GM21576 (cell line): ENCODE measurements at regions not wholly inside any gene's neighbourhood (a gene's known extent, or its start where the extent isn't known, plus 50 kb on each side); places are given as distances from the start of the nearest gene placed in this dataset.
"Not testable (repeated sequence)": the region's sequence is repeated elsewhere in the genome, so short reads cannot be mapped to it uniquely, and the experiment has no call there.

Experiments used
- ATAC-seq: cut with Tn5 transposase; IDR thresholded peaks from one replicate; pipeline ENCODE4 v1.9.1; 2021; ENCODE audit warnings: mild to moderate bottlenecking, moderate library complexity; ENCODE audit not compliant: unreplicated experiment

DNA sequence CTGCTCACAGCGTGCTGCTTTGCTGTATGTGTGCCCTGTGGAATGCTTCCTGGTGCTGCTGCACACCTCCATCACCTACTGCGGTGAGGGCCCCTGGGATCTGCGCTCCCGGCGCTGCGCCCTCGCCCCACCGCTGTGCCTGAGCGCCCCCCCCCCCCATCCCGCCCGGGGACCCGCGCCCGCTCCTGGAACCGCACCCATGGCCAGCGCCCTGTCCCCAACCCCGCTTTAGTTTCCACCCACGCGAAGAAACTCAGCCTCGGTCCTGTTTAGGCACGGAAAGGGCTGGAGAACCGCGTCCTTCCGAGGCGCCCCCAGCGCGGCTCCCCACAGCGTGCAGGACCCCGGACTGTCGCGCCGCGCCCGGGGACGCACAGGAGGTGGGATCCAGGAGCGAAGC lies 265.5 kb downstream of the POTEB3 start:
- ATAC-seq: not testable (repeated sequence)

DNA sequence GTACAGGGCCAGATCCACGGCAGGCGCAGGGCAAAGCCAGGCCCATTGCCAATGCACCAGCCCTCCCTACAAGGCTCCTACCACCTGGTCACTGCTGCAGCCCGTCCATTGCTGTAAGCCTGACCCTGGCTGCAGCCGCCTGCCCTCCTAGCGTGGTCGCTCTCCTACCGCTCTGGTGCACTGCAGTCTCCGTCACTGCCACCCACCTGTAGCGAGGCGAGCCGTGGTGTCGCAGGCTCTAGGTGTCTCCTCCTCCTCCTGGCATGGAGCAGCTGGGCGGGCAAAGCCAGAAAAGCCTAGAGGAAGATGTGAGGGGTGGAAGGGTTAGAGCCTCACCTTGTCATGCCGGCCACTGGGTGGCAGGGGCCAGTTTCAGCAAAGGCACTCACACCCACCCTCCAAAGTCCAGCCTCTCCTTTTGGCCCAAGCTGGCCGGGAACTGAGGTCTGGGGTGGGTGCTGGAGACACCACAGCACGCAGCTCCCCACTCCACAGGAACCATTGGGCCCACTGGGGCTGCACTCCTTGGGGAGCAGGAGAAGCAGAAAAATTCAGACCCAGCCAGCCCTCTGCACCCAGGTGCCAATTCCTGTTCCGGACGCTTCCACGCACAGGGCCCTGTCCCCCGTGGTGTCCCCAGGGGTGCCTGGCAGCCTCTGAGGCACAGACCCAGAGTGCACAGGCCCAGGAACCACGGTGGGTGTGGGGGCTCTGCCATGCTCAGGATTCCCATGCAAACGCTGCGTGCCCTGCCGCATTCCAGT lies 285.3 kb upstream of the POTEB2 start:
- not testable (repeated sequence) for ATAC-seq

DNA sequence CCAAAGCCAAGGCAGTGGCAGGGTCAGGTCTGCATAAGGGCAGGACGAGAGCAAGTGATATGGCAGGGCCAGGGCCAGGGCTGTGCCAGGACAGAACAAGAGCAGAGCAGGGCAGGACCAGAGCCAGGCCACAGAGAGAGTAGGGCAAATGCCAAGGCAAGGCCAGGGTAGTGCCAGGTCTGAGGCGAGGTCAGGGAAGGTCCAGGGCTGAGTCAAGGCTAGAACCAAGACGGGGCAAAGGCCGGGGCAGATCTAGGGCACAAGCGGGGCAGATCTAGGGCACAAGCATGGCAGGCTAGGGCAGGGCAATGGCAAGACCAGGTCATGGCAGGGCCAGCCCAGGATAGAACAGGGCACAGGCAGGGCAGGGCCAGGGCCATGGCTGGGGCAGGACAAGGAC lies 282.0 kb upstream of the POTEB2 start:
- ATAC-seq: not testable (repeated sequence)

DNA sequence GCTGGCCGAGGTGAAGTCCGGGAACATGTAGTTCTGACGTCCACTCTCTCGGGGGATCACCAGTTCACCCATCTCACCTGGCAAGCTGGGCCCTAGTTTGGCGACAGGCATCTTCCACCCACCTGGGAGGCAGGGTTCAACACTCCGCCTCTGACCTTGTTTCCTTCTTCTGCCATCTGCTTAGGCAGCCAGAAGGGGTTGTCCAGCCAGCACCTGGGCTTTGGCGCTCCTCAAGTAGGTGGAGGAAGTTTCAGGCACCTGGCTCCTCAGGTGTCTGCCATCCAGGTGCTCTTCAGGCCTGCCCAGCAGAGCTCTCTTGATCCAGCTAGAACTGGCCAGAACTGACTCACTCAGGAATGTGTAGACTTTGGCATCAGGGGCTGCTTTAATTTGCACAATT lies 267.8 kb upstream of the POTEB2 start:
- ATAC-seq: not testable (repeated sequence)

DNA sequence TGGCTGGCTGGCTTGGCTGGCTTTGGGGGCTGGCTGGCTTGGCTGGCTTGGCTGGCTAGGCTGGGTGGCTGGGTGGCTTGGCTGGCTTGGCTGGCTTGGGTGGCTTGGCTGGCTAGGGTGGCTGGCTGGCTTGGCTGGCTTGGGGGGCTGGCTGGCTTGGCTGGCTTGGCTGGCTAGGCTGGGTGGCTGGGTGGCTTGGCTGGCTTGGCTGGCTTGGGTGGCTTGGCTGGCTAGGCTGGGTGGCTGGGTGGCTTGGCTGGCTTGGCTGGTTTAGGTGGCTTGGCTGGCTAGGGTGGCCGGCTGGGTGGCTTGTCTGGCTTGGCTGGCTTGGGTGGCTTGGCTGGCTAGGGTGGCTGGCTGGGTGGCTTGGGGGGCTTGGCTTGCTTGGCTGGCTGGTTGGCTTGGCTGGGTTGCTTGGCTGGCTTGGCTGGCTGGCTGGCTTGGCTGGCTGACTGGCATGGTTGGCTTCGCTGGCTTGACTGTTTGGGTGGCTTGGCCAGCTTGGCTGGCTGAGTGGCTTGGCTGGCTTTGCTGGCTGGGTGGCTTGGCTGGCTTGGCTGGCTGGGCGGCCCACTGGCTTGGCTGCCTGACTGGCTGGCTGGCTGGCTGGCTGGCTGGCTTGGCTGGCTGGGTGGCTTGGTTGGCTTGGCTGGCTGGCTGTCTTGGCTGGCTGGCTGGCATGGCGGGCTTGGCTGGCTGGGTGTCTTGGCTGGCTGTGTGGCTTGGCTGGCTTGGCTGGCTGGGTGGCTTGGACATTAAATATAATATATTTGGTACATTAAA lies 246.3 kb upstream of the POTEB2 start:
- not testable (repeated sequence) for ATAC-seq

DNA sequence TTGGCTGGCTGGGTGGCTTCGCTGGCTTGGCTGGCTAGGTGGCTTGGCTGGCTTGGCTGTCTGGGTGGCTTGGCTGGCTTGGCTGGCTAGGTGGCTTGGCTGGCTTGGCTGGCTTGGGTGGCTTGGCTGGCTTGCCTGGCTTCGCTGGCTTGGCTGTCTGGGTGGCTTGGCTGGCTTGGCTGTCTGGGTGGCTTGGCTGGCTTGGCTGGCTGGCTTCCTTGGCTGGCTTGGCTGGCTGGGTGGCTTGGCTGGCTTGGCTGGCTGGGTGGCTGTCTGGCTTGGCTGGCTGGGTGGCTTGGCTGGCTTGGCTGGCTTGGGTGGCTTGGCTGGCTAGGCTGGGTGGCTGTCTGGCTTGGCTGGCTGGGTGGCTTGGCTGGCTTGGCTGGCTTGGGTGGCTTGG lies 245.7 kb upstream of the POTEB2 start:
- not testable (repeated sequence) for ATAC-seq

DNA sequence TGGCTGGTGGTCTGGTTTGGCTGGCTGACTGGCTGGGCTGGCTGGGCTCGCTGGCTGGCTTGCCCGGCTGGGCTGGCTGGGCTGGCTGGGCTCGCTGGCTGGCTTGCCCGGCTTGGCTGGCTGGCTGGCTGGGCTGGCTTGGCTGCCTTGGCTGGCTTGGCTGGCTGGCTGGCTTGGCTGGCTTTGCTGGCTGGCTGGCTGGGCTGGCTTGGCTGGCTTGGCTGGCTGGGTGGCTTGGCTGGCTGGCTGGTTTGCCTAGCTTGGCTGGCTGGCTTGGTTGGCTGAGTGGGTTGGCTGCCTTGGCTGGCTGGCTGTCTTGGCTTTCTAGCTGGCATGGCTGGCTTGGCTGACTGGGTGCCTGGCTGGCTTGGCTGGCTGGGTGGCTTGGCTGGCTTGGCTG lies 245.1 kb upstream of the POTEB2 start:
- not testable (repeated sequence) for ATAC-seq

DNA sequence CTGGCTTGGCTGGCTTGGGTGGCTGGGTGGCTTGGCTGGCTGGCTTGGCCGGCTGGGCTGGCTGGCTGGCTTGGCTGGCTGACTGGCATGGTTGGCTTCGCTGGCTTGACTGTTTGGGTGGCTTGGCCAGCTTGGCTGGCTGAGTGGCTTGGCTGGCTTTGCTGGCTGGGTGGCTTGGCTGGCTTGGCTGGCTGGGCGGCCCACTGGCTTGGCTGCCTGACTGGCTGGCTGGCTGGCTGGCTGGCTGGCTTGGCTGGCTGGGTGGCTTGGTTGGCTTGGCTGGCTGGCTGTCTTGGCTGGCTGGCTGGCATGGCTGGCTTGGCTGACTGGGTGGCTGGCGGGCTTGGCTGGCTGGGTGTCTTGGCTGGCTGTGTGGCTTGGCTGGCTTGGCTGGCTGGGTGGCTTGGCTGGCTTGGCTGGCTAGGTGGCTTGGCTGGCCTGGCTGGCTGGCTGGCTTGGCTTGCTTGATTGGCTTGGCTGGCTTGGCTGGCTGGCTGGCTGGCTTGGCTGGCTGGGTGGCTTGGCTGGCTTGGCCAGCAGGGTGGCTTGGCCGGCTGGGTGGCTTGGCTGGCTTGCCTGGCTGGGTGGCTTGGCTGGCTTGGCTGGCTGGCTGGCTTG lies 244.2 kb upstream of the POTEB2 start:
- not testable (repeated sequence) for ATAC-seq

DNA sequence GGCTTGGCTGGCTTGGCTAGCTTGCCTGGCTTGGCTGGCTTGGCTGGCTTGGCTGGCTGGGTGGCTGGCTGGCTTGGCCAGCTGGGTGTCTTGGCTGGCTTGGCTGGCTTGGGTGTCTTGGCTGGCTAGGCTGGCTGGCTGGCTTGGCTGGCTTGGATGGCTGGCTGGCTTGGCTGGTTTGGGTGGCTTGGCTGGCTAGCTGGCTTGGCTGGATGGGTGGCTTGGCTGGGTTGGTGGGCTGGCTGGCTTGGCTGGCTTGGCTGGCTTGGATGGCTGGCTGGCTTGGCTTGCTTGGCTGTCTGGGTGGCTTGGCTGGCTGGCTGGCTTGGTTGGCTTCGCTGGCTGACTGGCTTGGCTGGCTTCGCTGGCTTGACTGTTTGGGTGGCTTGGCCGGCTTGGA lies 242.3 kb upstream of the POTEB2 start:
- ATAC-seq: not testable (repeated sequence)

DNA sequence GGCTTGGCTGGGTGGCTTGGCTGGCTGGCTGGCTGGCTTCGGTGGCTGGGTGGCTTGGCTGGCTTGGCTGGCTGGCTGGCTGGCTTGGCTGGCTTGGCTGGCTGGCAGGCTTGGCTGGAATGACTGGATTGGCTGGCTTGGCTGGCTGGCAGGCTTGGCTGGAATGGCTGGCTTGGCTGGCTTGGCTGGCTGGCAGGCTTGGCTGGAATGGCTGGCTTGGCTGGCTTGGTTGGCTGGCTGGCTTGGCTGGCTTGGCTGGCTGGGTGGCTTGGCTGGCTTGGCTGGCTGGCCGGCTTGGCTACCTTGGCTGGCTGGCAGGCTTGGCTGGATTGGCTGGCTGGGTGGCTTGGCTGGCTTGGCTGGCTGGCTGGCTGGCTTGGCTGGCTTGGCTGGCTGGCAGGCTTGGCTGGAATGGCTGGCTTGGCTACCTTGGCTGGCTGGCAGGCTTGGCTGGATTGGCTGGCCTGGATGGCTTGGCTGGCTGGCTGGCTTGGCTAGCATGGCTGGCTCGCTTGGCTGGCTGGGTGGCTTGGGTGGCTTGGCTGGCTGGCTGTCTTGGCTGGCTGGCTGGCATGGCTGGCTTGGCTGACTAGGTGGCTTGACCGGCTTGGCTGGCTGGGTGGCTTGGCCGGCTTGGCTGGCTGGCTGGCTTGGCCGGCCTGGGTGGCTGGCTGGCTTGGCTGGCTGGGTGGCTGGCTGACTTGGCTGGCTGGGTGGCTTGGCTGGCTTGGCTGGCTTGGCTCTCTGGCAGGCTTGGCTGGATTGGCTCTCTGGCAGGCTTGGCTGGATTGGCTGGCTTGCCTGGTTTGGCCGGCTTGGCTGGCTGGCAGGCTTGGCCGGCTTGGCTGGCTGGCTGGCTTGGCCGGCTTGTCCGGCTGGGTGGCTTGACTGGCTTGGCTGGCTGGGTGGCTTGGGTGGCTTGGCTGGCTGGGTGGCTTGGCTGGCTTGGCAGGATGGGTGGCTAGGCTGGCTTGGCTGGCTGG lies 241.6 kb upstream of the POTEB2 start:
- not testable (repeated sequence) for ATAC-seq

DNA sequence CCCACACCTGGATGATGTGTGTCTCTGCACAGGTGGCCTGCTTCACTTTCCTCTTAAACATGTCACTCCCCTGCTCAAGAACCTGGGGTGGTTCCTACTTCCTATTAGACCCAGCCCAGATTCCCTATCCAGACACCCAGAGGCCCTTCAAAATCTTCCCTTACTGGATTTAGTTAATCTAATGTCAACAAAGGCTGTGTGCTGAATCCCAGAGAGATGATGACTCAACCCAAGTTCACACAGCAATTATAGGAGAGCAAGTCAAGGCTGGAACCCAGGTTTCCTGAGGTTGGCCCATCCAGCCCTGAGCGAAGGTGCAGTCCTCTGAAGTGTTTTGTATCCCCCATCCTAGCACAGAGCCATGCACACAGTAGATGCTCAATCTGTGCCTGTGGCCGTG lies 230.5 kb upstream of the POTEB2 start:
- ATAC-seq: not testable (repeated sequence)

DNA sequence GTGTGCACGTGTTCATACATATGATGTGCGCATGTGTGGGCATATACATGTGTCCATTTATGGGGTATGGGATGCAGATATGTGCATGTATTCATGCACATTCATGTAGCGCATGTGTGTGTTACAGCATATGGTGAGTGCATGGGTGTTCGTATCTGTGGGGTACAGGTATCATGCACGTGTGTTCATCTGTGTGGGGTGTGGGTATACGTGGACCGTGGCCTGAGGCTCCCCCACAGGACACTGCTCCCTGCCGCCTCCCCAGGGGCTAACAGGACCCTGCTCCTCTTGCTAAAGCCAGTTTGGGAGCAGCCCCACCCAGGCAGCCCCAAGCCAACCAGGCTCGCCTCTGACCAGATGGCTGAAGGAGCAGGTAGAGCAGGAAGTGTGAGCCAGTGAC lies 213.4 kb upstream of the POTEB2 start:
- not testable (repeated sequence) for ATAC-seq

DNA sequence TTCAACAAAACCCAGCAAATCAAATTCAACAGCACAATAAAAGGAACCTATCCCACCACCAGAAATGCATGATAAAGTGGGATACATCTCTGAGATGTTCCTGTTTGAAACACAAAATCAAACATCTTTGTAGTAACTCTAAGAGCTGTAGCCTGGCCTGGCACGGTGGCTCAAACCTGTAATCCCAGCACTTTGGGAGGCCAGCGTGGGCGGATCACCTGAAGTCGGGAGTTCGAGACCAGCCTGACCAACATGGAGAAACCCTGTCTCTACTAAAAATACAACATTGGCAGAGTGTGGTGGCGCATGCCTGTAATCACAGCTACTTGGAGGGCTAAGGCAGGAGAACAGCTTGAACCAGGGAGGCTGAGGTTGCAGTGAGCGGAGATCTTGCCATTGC lies 202.8 kb upstream of the POTEB2 start:
- not testable (repeated sequence) for ATAC-seq

DNA sequence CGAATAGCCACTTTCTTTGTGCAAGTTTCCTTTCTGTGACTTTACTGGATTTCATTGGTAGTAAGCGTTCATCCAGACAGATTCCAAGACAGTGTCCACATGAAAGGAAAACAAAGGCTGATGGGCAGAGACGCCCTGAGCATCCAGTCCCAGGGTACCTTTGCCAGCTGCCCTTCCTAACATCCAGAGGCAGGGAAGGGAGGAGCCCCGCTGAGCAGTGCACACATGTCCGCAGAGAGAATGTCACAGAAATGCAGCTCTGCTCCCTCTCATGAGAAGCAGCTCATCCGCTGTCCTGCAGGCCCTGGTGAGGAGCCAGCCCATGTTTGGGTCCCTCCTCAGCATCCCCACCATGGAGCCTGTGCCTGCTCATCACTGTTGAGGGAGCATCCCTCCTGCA lies 197.4 kb upstream of the POTEB2 start:
- not testable (repeated sequence) for ATAC-seq

DNA sequence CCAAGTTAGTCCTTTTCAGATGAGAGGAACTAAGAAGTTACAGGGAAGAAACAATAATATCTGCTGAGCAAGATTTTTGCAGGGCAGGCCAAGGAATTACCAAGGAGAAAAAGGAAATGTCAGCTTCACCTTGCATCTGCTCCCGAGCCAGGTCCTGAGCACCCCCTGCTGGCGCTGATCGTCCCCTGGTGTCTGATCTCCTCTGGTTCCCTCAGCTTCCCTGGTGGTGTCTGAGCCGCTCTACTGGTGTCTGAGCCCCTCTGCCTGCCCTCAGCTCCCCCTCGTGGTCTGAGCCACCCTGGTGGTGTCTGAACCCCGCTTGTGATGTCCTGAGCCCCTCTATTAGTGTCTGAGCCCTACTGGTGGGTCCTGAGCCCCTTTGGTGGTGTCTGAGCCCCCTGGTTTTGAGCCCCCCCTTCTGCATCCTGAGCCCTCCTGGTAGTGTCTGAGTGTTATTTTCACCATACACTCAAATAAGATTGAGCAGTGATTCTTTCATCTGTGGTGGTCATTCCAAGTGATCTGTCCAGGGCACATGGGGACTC lies 196.6 kb upstream of the POTEB2 start:
- not testable (repeated sequence) for ATAC-seq

DNA sequence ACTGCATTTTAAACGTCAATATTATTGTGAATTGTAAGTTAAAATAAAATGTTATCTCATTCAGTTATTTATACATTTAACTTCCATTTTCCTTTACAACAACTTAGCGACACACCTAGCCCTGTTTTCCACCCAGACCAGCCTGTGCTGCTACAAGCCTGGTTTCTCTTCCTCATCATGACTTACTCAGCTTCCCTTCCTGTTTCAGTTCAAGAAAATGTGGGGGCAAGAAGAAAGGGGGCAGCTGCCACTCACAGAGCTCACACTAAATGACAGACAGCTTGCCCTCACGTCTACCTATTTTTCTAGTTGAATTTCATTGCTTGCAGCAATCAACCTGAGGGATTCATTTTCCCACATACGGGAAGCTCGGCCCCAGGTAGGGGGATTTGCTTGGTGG lies 185.8 kb upstream of the POTEB2 start:
- ATAC-seq: not testable (repeated sequence)

DNA sequence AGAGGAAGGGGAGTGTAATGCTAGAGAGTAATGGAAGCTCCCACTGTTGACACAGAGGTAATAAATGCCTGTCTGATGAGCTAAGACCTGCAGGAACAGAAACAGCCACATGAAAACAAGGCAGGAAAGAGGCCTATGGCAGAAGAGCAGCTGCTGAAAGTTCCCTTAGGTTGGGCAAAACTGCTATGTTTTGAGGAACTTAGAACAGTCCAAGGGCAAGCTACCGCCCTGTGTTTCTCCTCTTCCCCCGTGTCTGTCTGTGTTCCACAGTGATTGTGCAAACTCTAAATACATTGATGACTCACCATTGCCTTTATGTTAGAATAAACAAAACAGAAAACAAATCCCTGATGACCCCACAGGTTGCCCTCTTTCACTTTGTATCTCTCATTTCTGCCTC lies 165.6 kb upstream of the POTEB2 start:
- ATAC-seq: not testable (repeated sequence)

DNA sequence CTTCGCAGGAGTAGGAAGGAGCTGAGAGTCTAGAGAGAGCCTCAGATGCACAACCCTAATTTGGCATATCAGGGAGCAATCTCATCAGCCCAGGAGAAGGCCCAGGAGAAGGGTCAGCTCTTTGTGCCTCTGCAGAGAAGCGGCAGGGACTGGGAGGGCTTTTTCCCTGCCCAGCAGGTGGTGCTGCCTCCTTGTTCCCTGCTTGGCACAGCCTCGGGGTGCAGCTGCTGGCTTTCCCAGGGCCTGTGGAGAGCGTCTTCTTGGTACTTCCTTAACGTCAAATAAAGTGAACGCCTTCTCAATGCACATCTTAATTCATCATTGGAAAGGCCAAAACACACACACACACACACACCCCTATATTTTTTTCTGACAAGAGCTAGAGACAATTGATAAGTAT lies 162.9 kb upstream of the POTEB2 start:
- ATAC-seq: not testable (repeated sequence)

DNA sequence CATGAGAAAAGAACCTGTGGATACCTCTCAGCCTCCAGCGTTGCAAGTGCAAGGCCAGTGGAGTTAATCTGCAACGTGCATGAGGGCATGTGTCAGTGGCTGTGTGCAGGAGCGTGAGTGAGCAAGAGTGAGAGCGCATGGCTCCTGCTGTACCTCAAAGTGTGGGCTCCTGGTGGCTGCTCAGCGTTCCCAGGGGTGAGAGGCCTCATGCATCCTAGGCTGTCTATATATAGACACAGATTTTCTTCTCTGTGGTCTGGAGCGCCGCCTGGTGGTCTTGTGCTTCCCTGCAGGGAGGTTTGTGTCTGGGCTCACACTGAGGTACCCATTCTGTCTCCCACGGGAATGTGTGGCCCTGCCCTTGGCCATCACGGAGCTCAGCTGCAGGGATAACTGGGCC lies 161.8 kb upstream of the POTEB2 start:
- not testable (repeated sequence) for ATAC-seq

DNA sequence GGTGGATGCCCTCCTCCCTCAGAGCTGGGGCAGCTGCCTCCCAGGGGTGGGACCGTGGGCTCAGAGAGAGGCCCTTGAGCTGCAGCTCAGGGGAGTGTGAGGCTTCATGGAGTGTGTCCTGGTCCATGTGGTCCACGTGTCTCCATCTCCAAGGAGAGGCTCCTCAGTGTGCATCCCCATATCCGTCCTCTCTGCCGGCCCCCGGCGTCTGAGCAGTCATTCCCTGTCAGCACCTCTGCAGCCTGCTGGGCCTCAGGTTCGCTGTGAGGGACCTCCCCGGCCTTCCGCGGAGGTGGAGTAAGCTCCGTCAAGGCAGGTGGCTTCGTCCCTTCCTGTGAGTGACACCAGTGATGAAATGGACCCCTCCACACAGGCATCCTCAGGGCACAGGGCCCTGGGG lies 160.7 kb upstream of the POTEB2 start:
- ATAC-seq: not testable (repeated sequence)
